Glutamatergic neuron (in vitro differentiated cells): ENCODE measurements at regions not wholly inside any gene's neighbourhood (a gene's known extent, or its start where the extent isn't known, plus 50 kb on each side); places are given as distances from the start of the nearest gene placed in this dataset.

Experiments used
- DNase-seq: peaks from one replicate; pipeline ENCODE4 v3.0.0; 2022
- H3K27ac Mint-ChIP-seq: one replicate; pipeline ENCODE4 v1.8.0; 2020; ENCODE audit warnings: mild to moderate bottlenecking, mixed read lengths, inconsistent platforms; ENCODE audit not compliant: unreplicated experiment
- H3K27me3 Mint-ChIP-seq: one replicate; pipeline ENCODE4 v1.8.0; 2020; ENCODE audit warnings: mild to moderate bottlenecking, moderate library complexity, mixed read lengths, inconsistent platforms; ENCODE audit not compliant: unreplicated experiment
- H3K36me3 Mint-ChIP-seq: one replicate; pipeline ENCODE4 v1.8.0; 2020; ENCODE audit warnings: mild to moderate bottlenecking, mixed read lengths, inconsistent platforms; ENCODE audit not compliant: unreplicated experiment
- H3K4me1 Mint-ChIP-seq: one replicate; pipeline ENCODE4 v1.8.0; 2020; ENCODE audit warnings: mild to moderate bottlenecking, low read depth, mixed read lengths, inconsistent platforms; ENCODE audit not compliant: unreplicated experiment
- H3K4me3 Mint-ChIP-seq: one replicate; pipeline ENCODE4 v1.8.0; 2020; ENCODE audit warnings: mild to moderate bottlenecking, mixed read lengths, inconsistent platforms; ENCODE audit not compliant: unreplicated experiment
- H3K9me3 Mint-ChIP-seq: one replicate; pipeline ENCODE4 v1.8.0; 2020; ENCODE audit warnings: mild to moderate bottlenecking, moderate library complexity, mixed read lengths, inconsistent platforms; ENCODE audit not compliant: unreplicated experiment
- TF ChIP-seq, protein P1 (sequence below): fragments of 200-600 bp; sonication (generic); IDR thresholded peaks from one replicate; pipeline ENCODE4 v1.5.0; 2021; ENCODE audit not compliant: partially characterized antibody, unreplicated experiment

DNA sequence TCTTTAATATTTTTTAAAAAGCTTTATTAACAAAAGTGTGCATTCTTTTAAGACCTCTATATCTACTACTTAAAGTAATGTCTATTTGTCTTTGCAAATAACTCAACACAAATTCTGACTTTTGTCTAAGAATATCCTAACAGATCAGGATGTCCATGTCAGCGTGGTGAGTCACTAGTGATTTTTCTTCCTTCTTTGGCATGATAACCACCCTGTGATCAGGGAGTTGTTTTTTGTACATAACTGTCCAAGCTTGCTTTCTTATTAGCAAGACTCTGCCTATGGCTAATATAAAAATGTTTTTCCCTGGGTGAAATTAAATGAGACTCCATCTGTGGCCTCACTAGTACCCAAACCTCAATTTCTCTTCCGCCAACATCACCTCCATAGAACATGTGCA, 688.9 kb upstream of the ADGRL2 start:
- TF ChIP-seq, protein P1, sequence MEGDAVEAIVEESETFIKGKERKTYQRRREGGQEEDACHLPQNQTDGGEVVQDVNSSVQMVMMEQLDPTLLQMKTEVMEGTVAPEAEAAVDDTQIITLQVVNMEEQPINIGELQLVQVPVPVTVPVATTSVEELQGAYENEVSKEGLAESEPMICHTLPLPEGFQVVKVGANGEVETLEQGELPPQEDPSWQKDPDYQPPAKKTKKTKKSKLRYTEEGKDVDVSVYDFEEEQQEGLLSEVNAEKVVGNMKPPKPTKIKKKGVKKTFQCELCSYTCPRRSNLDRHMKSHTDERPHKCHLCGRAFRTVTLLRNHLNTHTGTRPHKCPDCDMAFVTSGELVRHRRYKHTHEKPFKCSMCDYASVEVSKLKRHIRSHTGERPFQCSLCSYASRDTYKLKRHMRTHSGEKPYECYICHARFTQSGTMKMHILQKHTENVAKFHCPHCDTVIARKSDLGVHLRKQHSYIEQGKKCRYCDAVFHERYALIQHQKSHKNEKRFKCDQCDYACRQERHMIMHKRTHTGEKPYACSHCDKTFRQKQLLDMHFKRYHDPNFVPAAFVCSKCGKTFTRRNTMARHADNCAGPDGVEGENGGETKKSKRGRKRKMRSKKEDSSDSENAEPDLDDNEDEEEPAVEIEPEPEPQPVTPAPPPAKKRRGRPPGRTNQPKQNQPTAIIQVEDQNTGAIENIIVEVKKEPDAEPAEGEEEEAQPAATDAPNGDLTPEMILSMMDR = no peak

DNA sequence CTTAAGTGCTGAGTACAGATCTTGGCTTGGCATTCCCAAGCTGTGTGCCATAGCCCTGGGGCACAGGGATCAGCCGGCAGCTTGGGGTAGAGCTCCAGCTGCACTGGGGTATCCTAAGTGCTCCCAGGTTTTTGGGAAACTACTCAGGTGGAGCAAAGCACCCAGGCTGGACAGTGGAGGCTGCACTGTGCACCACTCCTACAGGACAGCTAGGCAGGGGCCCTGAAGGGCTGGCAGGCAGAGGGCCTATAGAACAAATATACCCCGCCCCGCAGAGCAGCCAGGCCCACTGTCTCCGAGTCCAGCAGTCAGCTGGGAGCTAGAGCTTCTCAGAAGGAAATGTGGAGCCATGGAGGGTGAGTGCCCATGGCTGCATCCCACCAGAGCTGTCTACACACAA, 691.7 kb upstream of the ADGRL2 start:
- TF ChIP-seq, protein P1 = no peak
- Mint-ChIP-seq H3K27me3 (no peaks in the 10 kb centered on the region), H3K4me1 (no peaks in the 10 kb centered on the region), H3K9me3 (peaks cover 1% of the 10 kb centered on the region), H3K27ac (no peak overlapping the region), H3K4me3 (no peak overlapping the region), H3K36me3 (no peaks in the 10 kb centered on the region)
- DNase-seq = no peak

More for the DNA sequence above, 688.9 kb upstream of the ADGRL2 start:
- DNase-seq = no peak
- Mint-ChIP-seq H3K9me3 (peaks cover 1% of the 10 kb centered on the region), H3K4me1 (no peaks in the 10 kb centered on the region), H3K27ac (no peak overlapping the region), H3K4me3 (no peak overlapping the region), H3K27me3 (no peaks in the 10 kb centered on the region), H3K36me3 (no peaks in the 10 kb centered on the region)

DNA sequence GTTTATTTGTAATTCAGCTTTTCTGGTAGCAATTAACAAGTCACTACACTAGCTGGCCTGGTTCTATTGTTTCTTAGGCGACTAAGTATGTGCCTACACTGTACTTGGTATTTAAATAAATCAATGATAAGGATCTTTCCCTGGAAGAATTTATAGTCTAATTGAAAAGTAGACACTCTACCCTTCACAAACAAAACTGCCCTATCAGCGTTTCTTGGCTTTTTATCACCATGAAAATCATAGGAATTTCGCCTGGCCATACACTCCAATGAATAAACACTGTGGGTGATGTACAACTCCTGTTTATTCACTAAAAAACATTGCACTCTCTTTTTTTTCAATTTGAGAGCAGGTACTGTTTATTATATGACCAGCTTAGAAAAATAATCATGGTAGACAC, 702.9 kb upstream of the ADGRL2 start:
- Mint-ChIP-seq H3K27ac (no peak overlapping the region), H3K4me3 (no peak overlapping the region), H3K4me1 (no peaks in the 10 kb centered on the region), H3K27me3 (no peaks in the 10 kb centered on the region), H3K36me3 (no peaks in the 10 kb centered on the region), H3K9me3 (no peaks in the 10 kb centered on the region)
- TF ChIP-seq, protein P1 = no peak
- no peak for DNase-seq

DNA sequence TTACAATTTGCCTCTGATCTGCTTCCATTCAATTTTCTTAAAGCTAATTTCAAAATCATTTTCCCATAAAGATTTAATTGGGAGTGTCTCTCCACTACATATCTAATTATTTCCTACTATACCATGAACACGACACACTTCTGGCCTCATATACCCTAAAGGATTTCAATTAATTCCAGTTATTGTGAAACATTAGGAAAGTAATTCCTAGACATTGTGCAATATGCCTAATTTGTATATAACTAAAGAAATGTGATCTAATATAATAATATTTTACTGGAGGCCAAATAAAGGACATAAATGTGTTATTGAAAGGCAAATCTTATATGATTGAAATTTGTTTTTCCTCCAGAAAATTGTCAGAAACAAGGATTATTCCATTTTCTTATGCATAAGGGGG, 727.2 kb upstream of the ADGRL2 start:
- DNase-seq = no peak
- H3K9me3 Mint-ChIP-seq = no peaks in the 10 kb centered on the region
- no peaks in the 10 kb centered on the region for H3K27me3 Mint-ChIP-seq
- no peak overlapping the region for H3K4me3 Mint-ChIP-seq
- no peak overlapping the region for H3K27ac Mint-ChIP-seq
- no peaks in the 10 kb centered on the region for H3K4me1 Mint-ChIP-seq
- TF ChIP-seq, protein P1 = no peak
- no peaks in the 10 kb centered on the region for H3K36me3 Mint-ChIP-seq

DNA sequence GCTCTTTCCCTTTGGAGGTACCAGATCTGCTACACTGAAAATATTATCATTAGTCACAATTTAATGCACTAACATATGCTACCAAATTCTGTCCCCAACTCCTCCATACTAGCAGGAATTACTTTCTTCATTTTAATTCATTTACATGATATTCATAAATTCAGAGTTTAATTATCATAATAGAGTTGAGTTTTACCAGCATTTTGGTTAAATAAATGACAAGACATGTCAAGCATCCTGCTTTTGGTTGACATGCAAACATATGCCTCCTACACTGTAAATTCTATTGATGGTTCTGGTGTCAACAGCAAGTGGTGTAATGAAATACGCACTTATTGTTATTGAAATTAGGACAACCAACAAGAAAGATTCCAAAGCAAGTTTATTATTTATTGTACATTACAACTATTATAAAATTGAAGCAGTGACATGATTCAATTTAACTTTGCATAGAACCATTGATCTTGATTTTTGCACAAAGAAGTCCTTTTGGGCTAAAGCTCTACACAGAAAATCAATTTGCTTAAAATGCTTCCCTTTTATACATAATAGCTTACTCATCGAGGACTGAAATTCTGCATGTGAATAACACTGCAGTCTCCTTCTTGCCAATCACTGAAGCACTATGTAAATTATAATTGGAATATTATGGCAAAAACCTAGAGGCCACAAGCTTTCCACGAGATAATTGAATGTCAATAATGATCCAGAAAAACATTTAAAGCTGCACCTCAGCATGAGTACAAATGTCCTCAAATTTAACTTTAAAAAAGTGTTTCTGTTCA, 728.6 kb upstream of the ADGRL2 start:
- DNase-seq = no peak
- Mint-ChIP-seq H3K4me3 (no peak overlapping the region), H3K27me3 (no peaks in the 10 kb centered on the region), H3K27ac (no peak overlapping the region), H3K36me3 (no peaks in the 10 kb centered on the region), H3K9me3 (no peaks in the 10 kb centered on the region), H3K4me1 (no peaks in the 10 kb centered on the region)
- TF ChIP-seq, protein P1 = no peak
